ENCODE measurements at regions not wholly inside any gene's neighbourhood (a gene's known extent, or its start where the extent isn't known, plus 50 kb on each side); places are given as distances from the start of the nearest gene placed in this dataset.

- TF ChIP-seq RCOR1 (IDR thresholded peaks at IDR 0.05; ENCODE audit: insufficient replicate concordance, low read length) (no peak), CTCF (conservative IDR thresholded peaks at IDR 0.05; ENCODE audit: low read depth, low read length) (no peak), POLR2A (IDR thresholded peaks at IDR 0.05; ENCODE audit: low read depth, low read length) (no peak), RAD21 (IDR thresholded peaks at IDR 0.05; ENCODE audit: low read length) (no peak), FOS (IDR thresholded peaks at IDR 0.05; ENCODE audit: low read depth, low read length) (no peak), CEBPB (IDR thresholded peaks at IDR 0.05; ENCODE audit: low read depth, low read length) (no peak), USF2 (IDR thresholded peaks at IDR 0.05; ENCODE audit: low read depth, low read length) (no peak), MAZ (IDR thresholded peaks at IDR 0.05; ENCODE audit: borderline replicate concordance, low read depth, low read length) (no peak), BHLHE40 (IDR thresholded peaks at IDR 0.05; ENCODE audit: low read depth, low read length) (no peak), ELK1 (IDR thresholded peaks at IDR 0.05; ENCODE audit: borderline replicate concordance, low read depth, low read length) (no peak), MAFK (IDR thresholded peaks at IDR 0.05; ENCODE audit: low read depth, low read length) (no peak)
These were observed 264.0 kb downstream of the SKAP2 start for GRCh38 chr7:26600411-26600810.
